Esophagus squamous epithelium (tissue), 5 donors: ENCODE measurements at regions not wholly inside any gene's neighbourhood (a gene's known extent, or its start where the extent isn't known, plus 50 kb on each side); places are given as distances from the start of the nearest gene placed in this dataset.

Experiments
- DNase-seq: peaks from one replicate; lab custom pipeline; 2025; lab: John Stamatoyannopoulos, UW
- H3K27ac ChIP-seq, 4 donors: fragments of 200-600 bp; sonication (generic); one replicate each; pipeline ENCODE4 v1.5.1; 2016 to 2019; ENCODE audit warnings: mild to moderate bottlenecking in 1 of 4
- H3K27me3 ChIP-seq, 4 donors: fragments of 200-600 bp; sonication (generic); 1 replicate in 3 of 4; 2 replicates in 1 of 4; pipeline versions ENCODE4 v1.5.1 to v1.6.0; 2017 to 2021; ENCODE audit warnings: antibody characterized with exemption in 1 of 4
- H3K36me3 ChIP-seq, 3 donors: fragments of 200-600 bp; sonication (generic); one replicate each; pipeline ENCODE4 v1.5.1; 2016 to 2019
- H3K4me1 ChIP-seq, 3 donors: fragments of 200-600 bp; sonication (generic); one replicate each; pipeline ENCODE4 v1.5.1; 2017 to 2019
- H3K4me3 ChIP-seq, 4 donors: fragments of 200-600 bp; sonication (generic); 1 replicate in 3 of 4; 2 replicates in 1 of 4; pipeline ENCODE4 v1.5.1; 2016 to 2019; ENCODE audit warnings: mild to moderate bottlenecking in 2 of 4, moderate library complexity in 1 of 4
- H3K9me3 ChIP-seq, 3 donors: fragments of 200-600 bp; sonication (generic); one replicate each; pipeline ENCODE4 v1.5.1; 2016 to 2019
- POLR2A ChIP-seq, 4 donors: fragments of 450-650 bp; IDR thresholded peaks; one replicate each; pipeline ENCODE4 v1.6.1; 2017; ENCODE audit warnings: antibody characterized with exemption in 4 of 4, mild to moderate bottlenecking in 4 of 4, moderate library complexity in 3 of 4
- WGBS, 2 donors: methylation state at CpG; one replicate each; pipeline ENCODE4 v1.1.5; 2018; 5-methylcytosine and 5-hydroxymethylcytosine counted together
- intact Hi-C: fragments of 100-400 bp; cut with DNase I; formaldehyde crosslinking; loops from one replicate; pipeline ENCODE4 v1.15.0; 2022
- TF ChIP-seq, protein P1 (sequence below), 6 experiments: fragments of 450-650 bp in 4 of 6; fragments of 200-600 bp in 2 of 6; sonication (generic) in 2 of 6; IDR thresholded peaks; one replicate each; pipeline ENCODE4 v1.5.1; 2016 to 2019; ENCODE audit warnings: antibody characterized with exemption in 6 of 6, mild to moderate bottlenecking in 4 of 6, moderate library complexity in 4 of 6
- donor health status: DM: yes; HTN: yes; CAD: no.

GRCh38 chr6:54690596-54690995 is 156.0 kb upstream of the FAM83B start:
- DNase-seq, result no peak
- H3K4me3 ChIP-seq, result no peak overlapping the region
- H3K27me3 ChIP-seq, result no peaks in the 10 kb centered on the region
- H3K36me3 ChIP-seq, result no peaks in the 10 kb centered on the region
- intact Hi-C loops, result no loop called here
- no peak overlapping the region for H3K27ac ChIP-seq
- WGBS, 2 donors, result 59 to 61% methylated on average over 5 of the region's 5 CpGs
- TF ChIP-seq POLR2A (IDR thresholded peaks at IDR 0.05), result no peak
- TF ChIP-seq, protein P1, sequence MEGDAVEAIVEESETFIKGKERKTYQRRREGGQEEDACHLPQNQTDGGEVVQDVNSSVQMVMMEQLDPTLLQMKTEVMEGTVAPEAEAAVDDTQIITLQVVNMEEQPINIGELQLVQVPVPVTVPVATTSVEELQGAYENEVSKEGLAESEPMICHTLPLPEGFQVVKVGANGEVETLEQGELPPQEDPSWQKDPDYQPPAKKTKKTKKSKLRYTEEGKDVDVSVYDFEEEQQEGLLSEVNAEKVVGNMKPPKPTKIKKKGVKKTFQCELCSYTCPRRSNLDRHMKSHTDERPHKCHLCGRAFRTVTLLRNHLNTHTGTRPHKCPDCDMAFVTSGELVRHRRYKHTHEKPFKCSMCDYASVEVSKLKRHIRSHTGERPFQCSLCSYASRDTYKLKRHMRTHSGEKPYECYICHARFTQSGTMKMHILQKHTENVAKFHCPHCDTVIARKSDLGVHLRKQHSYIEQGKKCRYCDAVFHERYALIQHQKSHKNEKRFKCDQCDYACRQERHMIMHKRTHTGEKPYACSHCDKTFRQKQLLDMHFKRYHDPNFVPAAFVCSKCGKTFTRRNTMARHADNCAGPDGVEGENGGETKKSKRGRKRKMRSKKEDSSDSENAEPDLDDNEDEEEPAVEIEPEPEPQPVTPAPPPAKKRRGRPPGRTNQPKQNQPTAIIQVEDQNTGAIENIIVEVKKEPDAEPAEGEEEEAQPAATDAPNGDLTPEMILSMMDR (IDR thresholded peaks at IDR 0.05), result no peak
- no peaks in the 10 kb centered on the region for H3K9me3 ChIP-seq
- no peaks in the 10 kb centered on the region for H3K4me1 ChIP-seq

DNA sequence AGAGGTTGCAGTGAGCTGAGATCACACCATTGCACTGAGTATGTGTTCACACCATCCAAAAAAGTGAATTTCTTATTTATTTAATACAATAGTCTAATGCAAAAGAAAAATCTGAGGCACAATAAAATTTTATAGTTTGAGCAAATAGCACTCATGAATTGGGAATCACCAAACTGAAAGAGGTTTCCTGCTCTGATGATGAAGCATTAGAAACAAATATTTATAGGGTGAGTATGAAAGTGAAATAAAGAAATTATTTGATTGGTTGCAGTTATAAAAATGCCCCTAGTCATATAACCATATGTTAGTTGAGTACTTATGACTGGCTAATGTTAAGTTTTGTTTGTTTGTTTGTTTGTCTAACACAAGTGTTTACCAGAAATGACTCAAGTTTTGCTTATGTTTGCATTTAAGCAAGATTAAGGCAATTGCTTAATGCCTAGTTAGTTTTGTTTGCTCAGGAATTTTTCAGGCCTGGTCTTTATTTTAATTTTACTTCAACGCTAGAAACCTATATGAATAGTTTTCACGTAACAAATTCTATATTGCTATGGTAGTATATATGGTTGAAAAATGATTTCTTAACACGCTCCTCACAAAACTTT is 151.5 kb upstream of the FAM83B start:
- no peaks in the 10 kb centered on the region for H3K9me3 ChIP-seq
- H3K27me3 ChIP-seq, result no peaks in the 10 kb centered on the region
- intact Hi-C loops, result no loop called here
- H3K4me1 ChIP-seq, result peaks cover 0 to 28% (median 5%) of the 10 kb centered on the region in 3 donors
- no peak for DNase-seq
- no peaks in the 10 kb centered on the region for H3K36me3 ChIP-seq
- no peak overlapping the region for H3K4me3 ChIP-seq
- TF ChIP-seq POLR2A (IDR thresholded peaks at IDR 0.05), result no peak
- TF ChIP-seq, protein P1 (IDR thresholded peaks at IDR 0.05), result no peak
- 94% methylated on average over 3 of the region's 3 CpGs for WGBS, 2 donors
- H3K27ac ChIP-seq, result no peak overlapping the region

GRCh38 chr6:54695815-54696214 is 150.8 kb upstream of the FAM83B start:
- WGBS, 2 donors, result 71 to 77% methylated on average over 3 of the region's 3 CpGs
- H3K4me1 ChIP-seq, result peaks cover 0 to 34% (median 7%) of the 10 kb centered on the region in 3 donors
- DNase-seq, result no peak
- no peaks in the 10 kb centered on the region for H3K27me3 ChIP-seq
- H3K36me3 ChIP-seq, result no peaks in the 10 kb centered on the region
- no peak overlapping the region for H3K27ac ChIP-seq
- no peak for TF ChIP-seq POLR2A (IDR thresholded peaks at IDR 0.05)
- TF ChIP-seq, protein P1 (IDR thresholded peaks at IDR 0.05), result no peak
- no peak overlapping the region for H3K4me3 ChIP-seq
- intact Hi-C loops, result no loop called here
- H3K9me3 ChIP-seq, result no peaks in the 10 kb centered on the region

DNA sequence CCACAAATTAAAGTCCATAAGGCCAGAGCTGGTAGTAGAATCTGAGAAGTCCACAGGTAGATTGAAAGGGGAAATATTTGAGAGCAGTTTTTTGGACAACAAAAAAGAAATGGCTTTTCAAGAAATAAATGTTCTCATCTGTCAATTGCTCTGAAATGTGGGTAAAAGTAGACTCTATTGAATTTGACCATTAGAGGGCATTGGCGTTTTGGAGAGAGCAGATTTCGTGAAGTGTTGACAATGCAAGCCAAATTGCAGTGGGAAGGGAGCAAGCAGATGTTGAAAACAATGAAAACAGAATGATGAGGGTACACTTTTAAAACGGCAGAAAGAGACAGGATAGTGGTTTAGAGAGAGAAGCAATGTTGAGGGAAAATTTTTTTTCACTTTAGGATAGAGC is 149.1 kb upstream of the FAM83B start:
- Histone ChIP-seq H3K36me3 (no peaks in the 10 kb centered on the region), H3K4me1 (peaks cover 0 to 34% (median 7%) of the 10 kb centered on the region in 3 donors), H3K27me3 (no peaks in the 10 kb centered on the region), H3K9me3 (no peaks in the 10 kb centered on the region), H3K27ac (no peak overlapping the region), H3K4me3 (no peak overlapping the region)
- TF ChIP-seq, protein P1 (IDR thresholded peaks at IDR 0.05), result peak in 5 of 6 experiments; percentile 20 to 45 (median 34)
- TF ChIP-seq POLR2A (IDR thresholded peaks at IDR 0.05), result no peak
- intact Hi-C loops, result no loop called here
- DNase-seq, result no peak
- WGBS, 2 donors, result 23 to 30% methylated on average over 3 of the region's 3 CpGs

GRCh38 chr6:54698974-54699373 is 147.6 kb upstream of the FAM83B start:
- TF ChIP-seq POLR2A (IDR thresholded peaks at IDR 0.05), result no peak
- TF ChIP-seq, protein P1 (IDR thresholded peaks at IDR 0.05), result no peak
- 11 to 28% methylated on average over 3 of the region's 3 CpGs for WGBS, 2 donors
- intact Hi-C loops, result no loop called here
- no peak overlapping the region for H3K4me3 ChIP-seq
- no peaks in the 10 kb centered on the region for H3K36me3 ChIP-seq
- H3K4me1 ChIP-seq, result peaks cover 0 to 34% (median 7%) of the 10 kb centered on the region in 3 donors
- no peaks in the 10 kb centered on the region for H3K27me3 ChIP-seq
- peak overlapping the region in 3 of 4 donors; percentile 31 to 75 (median 71) for H3K27ac ChIP-seq
- H3K9me3 ChIP-seq, result no peaks in the 10 kb centered on the region
- no peak for DNase-seq
